NCI-H1048 (cell line): ENCODE measurements at regions not wholly inside any gene's neighbourhood (a gene's known extent, or its start where the extent isn't known, plus 50 kb on each side); places are given as distances from the start of the nearest gene placed in this dataset.

Source experiments
- DNase-seq: peaks from one replicate; lab custom pipeline; 2025; lab: John Stamatoyannopoulos, UW

- no peak for DNase-seq
Observed at GRCh38 chr7:16055263-16055976, 365.9 kb downstream of the CRPPA start.

GRCh38 chr7:16051561-16052255, 365.2 kb upstream of the MEOX2 start:
- DNase-seq = no peak

- no peak for DNase-seq
Observed at GRCh38 chr7:16046041-16046440, 359.6 kb upstream of the MEOX2 start.

- no peak for DNase-seq
Observed at GRCh38 chr7:16045296-16045695, 358.8 kb upstream of the MEOX2 start.

GRCh38 chr7:16044645-16045044, 358.2 kb upstream of the MEOX2 start:
- no peak for DNase-seq

- no peak for DNase-seq
Observed at GRCh38 chr7:16040346-16040745, 353.9 kb upstream of the MEOX2 start.

GRCh38 chr7:16038906-16039305, 352.4 kb upstream of the MEOX2 start:
- DNase-seq = no peak

- no peak for DNase-seq
Observed at GRCh38 chr7:16035392-16035791, 348.9 kb upstream of the MEOX2 start.

GRCh38 chr7:16034866-16035265, 348.4 kb upstream of the MEOX2 start:
- no peak for DNase-seq

GRCh38 chr7:16034353-16034752, 347.9 kb upstream of the MEOX2 start:
- no peak for DNase-seq

- no peak for DNase-seq
Observed at GRCh38 chr7:16033233-16033632, 346.8 kb upstream of the MEOX2 start.

- DNase-seq = no peak
Observed at GRCh38 chr7:16028636-16029035, 342.2 kb upstream of the MEOX2 start.

- no peak for DNase-seq
Observed at GRCh38 chr7:16028103-16028502, 341.6 kb upstream of the MEOX2 start.

- no peak for DNase-seq
Observed at GRCh38 chr7:16027396-16027795, 340.9 kb upstream of the MEOX2 start.

GRCh38 chr7:16026253-16027020, 340.0 kb upstream of the MEOX2 start:
- no peak for DNase-seq

GRCh38 chr7:16025696-16026095, 339.2 kb upstream of the MEOX2 start:
- no peak for DNase-seq

GRCh38 chr7:16023503-16023902, 337.0 kb upstream of the MEOX2 start:
- no peak for DNase-seq

GRCh38 chr7:16023046-16023445, 336.6 kb upstream of the MEOX2 start:
- DNase-seq = no peak

- DNase-seq = no peak
Observed at GRCh38 chr7:16021851-16022250, 335.4 kb upstream of the MEOX2 start.

- DNase-seq = no peak
Observed at GRCh38 chr7:16015981-16016380, 329.5 kb upstream of the MEOX2 start.

- DNase-seq = no peak
Observed at GRCh38 chr7:16014031-16014430, 327.5 kb upstream of the MEOX2 start.

- DNase-seq = no peak
Observed at GRCh38 chr7:16007911-16008310, 321.4 kb upstream of the MEOX2 start.

- DNase-seq = no peak
Observed at GRCh38 chr7:16004702-16005101, 318.2 kb upstream of the MEOX2 start.
